Gastroesophageal sphincter (tissue), 4 donors: ENCODE measurements at regions not wholly inside any gene's neighbourhood (a gene's known extent, or its start where the extent isn't known, plus 50 kb on each side); places are given as distances from the start of the nearest gene placed in this dataset.

ENCODE experiments used
- ATAC-seq: fragments of 150-250 bp; one replicate; pipeline ENCODE4 v1.9.1; 2016; ENCODE audit warnings: mild to moderate bottlenecking, moderate library complexity
- H3K27ac ChIP-seq, 4 donors: fragments of 200-600 bp; sonication (generic) in 3 of 4; 1 replicate in 3 of 4; 2 replicates in 1 of 4; pipeline ENCODE4 v1.5.1; 2016 to 2019
- H3K27me3 ChIP-seq: fragments of 200-600 bp; sonication (generic); one replicate; pipeline ENCODE4 v1.5.1; 2019
- H3K36me3 ChIP-seq, 2 donors: fragments of 200-600 bp; sonication (generic); one replicate each; pipeline ENCODE4 v1.5.1; 2019; ENCODE audit warnings: control low read depth in 1 of 2
- H3K4me1 ChIP-seq, 3 donors: fragments of 200-600 bp; sonication (generic); 1 replicate in 2 of 3; 2 replicates in 1 of 3; pipeline ENCODE4 v1.5.1; 2016 to 2019; ENCODE audit warnings: control low read depth in 2 of 3
- H3K4me3 ChIP-seq, 2 donors: fragments of 200-600 bp; sonication (generic); one replicate each; pipeline ENCODE4 v1.5.1; 2019; ENCODE audit warnings: mild to moderate bottlenecking in 1 of 2, moderate library complexity in 1 of 2
- H3K9me3 ChIP-seq, 3 donors: fragments of 200-600 bp; sonication (generic); one replicate each; pipeline ENCODE4 v1.5.1; 2017 to 2019; ENCODE audit warnings: control low read depth in 2 of 3
- EP300 ChIP-seq: sonication (generic); formaldehyde crosslinking; IDR thresholded peaks from one replicate; pipeline ENCODE4 v1.6.1; 2017; ENCODE audit warnings: antibody characterized with exemption, mild to moderate bottlenecking
- POLR2A ChIP-seq, 2 donors: fragments of 450-650 bp; IDR thresholded peaks; one replicate each; pipeline ENCODE4 v1.6.1; 2017; ENCODE audit warnings: antibody characterized with exemption in 2 of 2, mild to moderate bottlenecking in 2 of 2, moderate library complexity in 1 of 2
- POLR2AphosphoS5 ChIP-seq: sonication (generic); formaldehyde crosslinking; IDR thresholded peaks from one replicate; pipeline ENCODE4 v1.6.1; 2017; ENCODE audit warnings: antibody characterized with exemption
- WGBS, 2 donors: methylation state at CpG; one replicate each; pipeline ENCODE4 v1.1.5; 2018; ENCODE audit warnings: low coverage in 1 of 2; 5-methylcytosine and 5-hydroxymethylcytosine counted together
- TF ChIP-seq, protein P1 (sequence below), 4 experiments: fragments of 200-600 bp in 2 of 4; fragments of 450-650 bp in 2 of 4; sonication (generic) in 1 of 4; IDR thresholded peaks; one replicate each; pipeline ENCODE4 v1.5.1; 2017 to 2019; ENCODE audit warnings: antibody characterized with exemption in 4 of 4, mild to moderate bottlenecking in 2 of 4, moderate library complexity in 2 of 4

DNA sequence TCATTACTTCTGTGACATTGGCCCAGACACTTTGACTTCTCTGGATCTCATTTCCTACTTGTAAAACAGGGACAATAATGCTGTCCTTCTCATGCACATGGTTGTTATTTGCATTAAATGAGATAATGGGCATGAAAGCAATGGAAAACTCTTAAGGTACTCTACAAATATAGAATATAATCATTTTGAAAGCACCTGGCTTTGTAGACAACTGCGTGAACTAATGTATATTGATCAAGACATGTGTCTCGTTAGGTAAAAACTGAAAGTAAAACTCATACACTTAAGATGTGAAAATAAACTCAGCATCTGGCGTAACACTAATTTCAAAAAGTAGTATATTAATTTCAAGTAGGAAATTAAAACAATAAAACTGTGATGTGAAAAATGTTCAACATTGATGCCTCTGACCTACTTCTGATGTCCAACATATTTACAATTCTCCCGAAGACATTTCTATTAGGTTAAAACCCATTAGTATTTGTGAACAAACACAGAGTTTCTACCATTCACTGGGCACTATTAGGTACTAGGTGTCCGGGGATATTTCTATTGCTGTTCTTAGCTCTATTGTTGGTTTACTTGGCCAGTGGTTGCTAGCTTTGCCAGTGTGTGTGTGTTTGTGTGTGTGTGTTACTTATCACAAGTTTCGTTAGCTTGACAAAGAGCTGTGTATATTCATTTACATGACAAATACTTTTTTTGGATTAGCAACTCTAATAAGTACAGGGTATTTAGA is 220.5 kb downstream of the KCNRG start:
- Histone ChIP-seq H3K4me1 (no peaks in the 10 kb centered on the region), H3K4me3 (no peak overlapping the region), H3K36me3 (no peaks in the 10 kb centered on the region), H3K9me3 (no peaks in the 10 kb centered on the region), H3K27ac (no peak overlapping the region), H3K27me3 (no peaks in the 10 kb centered on the region)
- 79 to 84% methylated on average over 6 of the region's 6 CpGs for WGBS, 2 donors
- TF ChIP-seq POLR2AphosphoS5, result no peak
- no peak for ATAC-seq

GRCh38 chr13:50236898-50237318 is 221.7 kb downstream of the KCNRG start:
- no peaks in the 10 kb centered on the region for H3K27me3 ChIP-seq
- ATAC-seq, result no peak
- H3K4me3 ChIP-seq, result no peak overlapping the region
- no peaks in the 10 kb centered on the region for H3K36me3 ChIP-seq
- TF ChIP-seq, protein P1, sequence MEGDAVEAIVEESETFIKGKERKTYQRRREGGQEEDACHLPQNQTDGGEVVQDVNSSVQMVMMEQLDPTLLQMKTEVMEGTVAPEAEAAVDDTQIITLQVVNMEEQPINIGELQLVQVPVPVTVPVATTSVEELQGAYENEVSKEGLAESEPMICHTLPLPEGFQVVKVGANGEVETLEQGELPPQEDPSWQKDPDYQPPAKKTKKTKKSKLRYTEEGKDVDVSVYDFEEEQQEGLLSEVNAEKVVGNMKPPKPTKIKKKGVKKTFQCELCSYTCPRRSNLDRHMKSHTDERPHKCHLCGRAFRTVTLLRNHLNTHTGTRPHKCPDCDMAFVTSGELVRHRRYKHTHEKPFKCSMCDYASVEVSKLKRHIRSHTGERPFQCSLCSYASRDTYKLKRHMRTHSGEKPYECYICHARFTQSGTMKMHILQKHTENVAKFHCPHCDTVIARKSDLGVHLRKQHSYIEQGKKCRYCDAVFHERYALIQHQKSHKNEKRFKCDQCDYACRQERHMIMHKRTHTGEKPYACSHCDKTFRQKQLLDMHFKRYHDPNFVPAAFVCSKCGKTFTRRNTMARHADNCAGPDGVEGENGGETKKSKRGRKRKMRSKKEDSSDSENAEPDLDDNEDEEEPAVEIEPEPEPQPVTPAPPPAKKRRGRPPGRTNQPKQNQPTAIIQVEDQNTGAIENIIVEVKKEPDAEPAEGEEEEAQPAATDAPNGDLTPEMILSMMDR (IDR thresholded peaks at IDR 0.05), result no peak
- no peak for TF ChIP-seq POLR2AphosphoS5
- TF ChIP-seq POLR2A (IDR thresholded peaks at IDR 0.05), result no peak
- no peak for TF ChIP-seq EP300
- H3K27ac ChIP-seq, result no peak overlapping the region
- no peaks in the 10 kb centered on the region for H3K4me1 ChIP-seq
- H3K9me3 ChIP-seq, result no peaks in the 10 kb centered on the region
- WGBS, 2 donors, result 41 to 68% methylated on average over 6 to 9 of the region's 9 CpGs

- Histone ChIP-seq H3K27me3 (no peaks in the 10 kb centered on the region), H3K27ac (no peak overlapping the region), H3K36me3 (no peaks in the 10 kb centered on the region), H3K4me1 (no peaks in the 10 kb centered on the region), H3K9me3 (no peaks in the 10 kb centered on the region), H3K4me3 (no peak overlapping the region)
- TF ChIP-seq EP300 (no peak), POLR2AphosphoS5 (no peak), POLR2A (IDR thresholded peaks at IDR 0.05) (no peak)
- TF ChIP-seq, protein P1 (IDR thresholded peaks at IDR 0.05), result no peak
- 100% methylated on average over 1 of the region's 1 CpG for WGBS, 2 donors
- no peak for ATAC-seq
Observed at GRCh38 chr13:50238922-50239321, 223.7 kb downstream of the KCNRG start.

DNA sequence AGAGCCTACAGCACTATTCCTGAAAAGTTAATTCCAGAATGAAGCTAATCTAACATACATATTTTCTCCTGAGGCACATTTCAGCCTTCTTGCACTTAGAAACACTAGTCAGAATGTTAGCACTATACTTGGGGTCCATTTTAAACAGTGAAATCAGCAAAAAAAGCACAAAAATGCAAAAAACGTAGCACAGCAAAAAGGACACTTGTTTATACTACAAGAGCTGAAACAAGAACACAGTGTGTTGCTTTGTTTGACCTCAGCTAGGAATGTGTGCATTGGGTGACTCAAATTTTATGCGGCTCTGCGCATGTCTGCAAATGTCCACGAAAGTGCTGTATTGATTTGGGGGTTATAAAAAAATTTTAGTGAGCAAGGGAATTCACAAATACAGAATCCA is 226.2 kb downstream of the KCNRG start:
- Histone ChIP-seq H3K27me3 (no peaks in the 10 kb centered on the region), H3K36me3 (no peaks in the 10 kb centered on the region), H3K4me1 (peaks cover 0 to 13% (median 0%) of the 10 kb centered on the region in 3 donors), H3K4me3 (no peak overlapping the region), H3K9me3 (no peaks in the 10 kb centered on the region), H3K27ac (no peak overlapping the region)
- ATAC-seq, result no peak
- 84 to 90% methylated on average over 4 of the region's 4 CpGs for WGBS, 2 donors
- TF ChIP-seq POLR2AphosphoS5 (no peak), POLR2A (IDR thresholded peaks at IDR 0.05) (no peak), EP300 (no peak)
- TF ChIP-seq, protein P1 (IDR thresholded peaks at IDR 0.05), result no peak

DNA sequence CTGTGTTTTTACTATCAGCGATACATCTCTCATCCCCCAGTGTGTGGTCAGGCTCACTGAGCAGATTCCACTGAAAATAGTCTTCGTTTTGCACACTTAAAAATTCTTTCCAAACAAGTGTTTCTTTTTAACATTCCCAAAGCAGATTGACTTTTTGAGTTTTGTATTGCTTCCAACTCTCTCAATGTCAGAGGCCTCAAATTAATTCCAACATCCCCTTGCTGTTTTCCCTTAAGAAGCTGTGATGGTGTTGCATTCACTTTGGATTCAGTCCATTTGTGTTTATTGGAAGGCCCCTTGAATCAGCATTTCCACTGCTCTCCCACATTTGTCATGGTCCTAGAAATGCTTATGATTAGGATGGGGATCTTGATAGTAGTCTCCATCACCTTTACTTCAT is 228.7 kb downstream of the KCNRG start:
- H3K27me3 ChIP-seq, result no peaks in the 10 kb centered on the region
- H3K4me3 ChIP-seq, result no peak overlapping the region
- H3K27ac ChIP-seq, result no peak overlapping the region
- WGBS, 2 donors, result 75 to 81% methylated on average over 2 of the region's 2 CpGs
- ATAC-seq, result no peak
- TF ChIP-seq POLR2AphosphoS5, result no peak
- no peak for TF ChIP-seq EP300
- TF ChIP-seq, protein P1 (IDR thresholded peaks at IDR 0.05), result no peak
- TF ChIP-seq POLR2A (IDR thresholded peaks at IDR 0.05), result no peak
- H3K9me3 ChIP-seq, result no peaks in the 10 kb centered on the region
- H3K4me1 ChIP-seq, result peaks cover 0 to 13% (median 0%) of the 10 kb centered on the region in 3 donors
- H3K36me3 ChIP-seq, result no peaks in the 10 kb centered on the region
